Testis (tissue), 2 donors: ENCODE measurements at regions not wholly inside any gene's neighbourhood (a gene's known extent, or its start where the extent isn't known, plus 50 kb on each side); places are given as distances from the start of the nearest gene placed in this dataset.

Experiments
- CTCF ChIP-seq, 3 experiments: fragments of 450-650 bp in 2 of 3; fragments of 200-600 bp in 1 of 3; sonication (generic) in 1 of 3; IDR thresholded peaks; one replicate each; pipeline ENCODE4 v1.5.1; 2016 to 2019; ENCODE audit warnings: antibody characterized with exemption in 3 of 3, mild to moderate bottlenecking in 2 of 3, moderate library complexity in 1 of 3
- POLR2A ChIP-seq: fragments of 450-650 bp; IDR thresholded peaks from one replicate; pipeline ENCODE4 v1.6.1; 2017; ENCODE audit warnings: antibody characterized with exemption, mild to moderate bottlenecking, moderate library complexity

GRCh38 chr20:55116598-55116997, 641.2 kb downstream of the DOK5 start:
- TF ChIP-seq CTCF (IDR thresholded peaks at IDR 0.05) (no peak), POLR2A (no peak)
